ENCODE measurements at regions not wholly inside any gene's neighbourhood (a gene's known extent, or its start where the extent isn't known, plus 50 kb on each side); places are given as distances from the start of the nearest gene placed in this dataset.

DNA sequence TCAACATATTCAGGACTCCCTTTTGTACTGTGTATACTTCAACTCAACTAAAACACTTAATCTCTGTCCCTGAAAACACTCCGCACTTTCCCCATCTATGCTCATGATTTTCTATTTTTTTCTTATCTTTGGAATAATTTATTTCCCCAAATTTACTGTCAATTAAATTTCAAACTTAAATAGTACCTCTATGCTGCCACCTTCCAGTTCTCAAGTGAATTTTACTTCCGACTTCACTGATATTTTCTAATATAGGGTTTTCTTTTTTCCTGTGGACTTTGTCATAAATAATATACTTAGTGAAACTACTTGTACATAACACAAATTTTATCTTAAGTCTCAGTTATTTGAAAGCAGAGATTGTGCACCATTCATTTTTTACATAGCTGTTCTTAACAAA, 1303.3 kb downstream of the OTOL1 start:
- TF ChIP-seq, protein P1, sequence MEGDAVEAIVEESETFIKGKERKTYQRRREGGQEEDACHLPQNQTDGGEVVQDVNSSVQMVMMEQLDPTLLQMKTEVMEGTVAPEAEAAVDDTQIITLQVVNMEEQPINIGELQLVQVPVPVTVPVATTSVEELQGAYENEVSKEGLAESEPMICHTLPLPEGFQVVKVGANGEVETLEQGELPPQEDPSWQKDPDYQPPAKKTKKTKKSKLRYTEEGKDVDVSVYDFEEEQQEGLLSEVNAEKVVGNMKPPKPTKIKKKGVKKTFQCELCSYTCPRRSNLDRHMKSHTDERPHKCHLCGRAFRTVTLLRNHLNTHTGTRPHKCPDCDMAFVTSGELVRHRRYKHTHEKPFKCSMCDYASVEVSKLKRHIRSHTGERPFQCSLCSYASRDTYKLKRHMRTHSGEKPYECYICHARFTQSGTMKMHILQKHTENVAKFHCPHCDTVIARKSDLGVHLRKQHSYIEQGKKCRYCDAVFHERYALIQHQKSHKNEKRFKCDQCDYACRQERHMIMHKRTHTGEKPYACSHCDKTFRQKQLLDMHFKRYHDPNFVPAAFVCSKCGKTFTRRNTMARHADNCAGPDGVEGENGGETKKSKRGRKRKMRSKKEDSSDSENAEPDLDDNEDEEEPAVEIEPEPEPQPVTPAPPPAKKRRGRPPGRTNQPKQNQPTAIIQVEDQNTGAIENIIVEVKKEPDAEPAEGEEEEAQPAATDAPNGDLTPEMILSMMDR (IDR thresholded peaks at IDR 0.05; ENCODE audit: low read depth, low read length) = peak; percentile 27; the same call in 1 of the 2 replicates
- no peak for TF ChIP-seq EZH2phosphoT487 (IDR thresholded peaks at IDR 0.05; ENCODE audit: low read depth)

Measured in OCI-LY3 (cell line).